ENCODE measurements at regions not wholly inside any gene's neighbourhood (a gene's known extent, or its start where the extent isn't known, plus 50 kb on each side); places are given as distances from the start of the nearest gene placed in this dataset.

DNA sequence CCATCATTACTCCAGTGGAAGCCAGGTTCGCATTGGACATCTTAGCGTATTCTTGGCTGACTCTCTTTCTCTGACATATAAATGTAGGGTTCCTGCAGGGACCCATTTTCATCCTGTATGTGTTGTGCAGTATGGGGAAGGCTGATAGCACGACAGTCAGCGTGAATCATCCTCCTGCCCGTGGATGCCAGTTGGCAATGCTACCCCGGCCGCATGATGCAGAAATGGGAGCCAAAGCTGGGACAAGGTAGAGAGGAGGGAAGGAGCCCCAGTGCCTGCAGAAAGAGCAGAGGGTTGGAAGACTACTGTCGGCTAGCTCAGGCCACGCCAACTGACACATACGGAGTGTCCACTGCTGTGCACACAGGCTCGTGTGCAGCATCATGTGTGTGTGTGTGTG lies 251.6 kb downstream of the SKAP2 start:
- no peak for DNase-seq

DNA sequence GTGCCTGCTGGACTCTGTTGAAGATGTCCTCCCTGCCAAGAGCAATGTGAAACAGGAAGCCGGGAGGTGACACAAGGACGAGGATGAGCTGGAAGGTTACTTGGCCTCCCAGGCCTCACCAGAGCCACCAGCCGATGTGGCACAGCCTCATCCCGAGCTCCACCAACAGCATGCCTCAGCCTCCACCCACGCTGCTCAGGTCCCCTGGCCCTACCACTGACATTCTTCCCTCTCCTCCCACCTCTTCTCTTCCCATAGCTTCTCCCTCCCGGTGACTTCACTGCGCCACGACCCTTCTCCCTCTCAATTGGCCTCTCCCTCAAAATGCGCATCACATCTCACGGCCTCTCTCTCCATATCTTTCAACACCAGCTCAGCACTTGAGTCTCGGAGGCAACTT lies 249.9 kb downstream of the SKAP2 start:
- no peak for DNase-seq

- no peak for DNase-seq
Measured at GRCh38 chr7:26616235-26616634, 248.2 kb downstream of the SKAP2 start.

GRCh38 chr7:26617066-26617465 lies 247.3 kb downstream of the SKAP2 start:
- DNase-seq: no peak

Data from T-helper 1 cell (primary cell).